Adrenal gland (tissue), 9 donors: ENCODE measurements at regions not wholly inside any gene's neighbourhood (a gene's known extent, or its start where the extent isn't known, plus 50 kb on each side); places are given as distances from the start of the nearest gene placed in this dataset.
"Not testable (repeated sequence)": the region's sequence is repeated elsewhere in the genome, so short reads cannot be mapped to it uniquely, and the experiment has no call there.

Source experiments
- DNase-seq, 7 donors: peaks; one replicate each; pipeline ENCODE4 v3.0.0-alpha.2; 2019 to 2020
- H3K27ac ChIP-seq, 5 donors: fragments of 200-600 bp; sonication (generic) in 4 of 5; 1 replicate in 3 of 5; 2 replicates in 2 of 5; pipeline versions ENCODE4 v1.5.1 to v1.8.0; 2016 to 2020; ENCODE audit warnings: mild to moderate bottlenecking in 1 of 5
- H3K27me3 ChIP-seq: fragments of 200-600 bp; 2 replicates; pipeline ENCODE4 v1.8.0; 2021
- H3K36me3 ChIP-seq, 2 donors: fragments of 200-600 bp; replicated peaks in 1 of 2; 1 replicate in 1 of 2; 2 replicates in 1 of 2; pipeline versions ENCODE4 v1.5.1 to v1.8.0; 2018 to 2022
- H3K4me1 ChIP-seq, 2 donors: fragments of 200-600 bp; replicated peaks in 1 of 2; 1 replicate in 1 of 2; 2 replicates in 1 of 2; pipeline versions ENCODE4 v1.5.1 to v1.8.0; 2018 to 2021
- H3K4me3 ChIP-seq, 4 donors: fragments of 200-600 bp; sonication (generic) in 3 of 4; one replicate each; pipeline ENCODE4 v1.5.1; 2016 to 2018
- H3K9me3 ChIP-seq, 3 donors: fragments of 200-600 bp; sonication (generic) in 1 of 3; replicated peaks in 1 of 3; 1 replicate in 2 of 3; 2 replicates in 1 of 3; pipeline versions ENCODE4 v1.5.1 to v1.8.0; 2016 to 2021
- POLR2A ChIP-seq, 2 donors: fragments of 450-650 bp; IDR thresholded peaks; one replicate each; pipeline ENCODE4 v1.6.1; 2017; ENCODE audit warnings: antibody characterized with exemption in 2 of 2, mild to moderate bottlenecking in 2 of 2, moderate library complexity in 1 of 2
- WGBS, 4 donors: extraction: QIAGEN DNeasy Blood & Tissue Kit in 2 of 4; methylation state at CpG; one replicate each; pipeline versions ENCODE4 v1.1.5 to v1.1.7; 2013 to 2017; 5-methylcytosine and 5-hydroxymethylcytosine counted together
- intact Hi-C, 2 donors: fragments of 100-400 bp; cut with DNase I; formaldehyde crosslinking; loops; one replicate each; pipeline versions ENCODE4 v1.14.1 to v1.15.0; 2022 to 2023
- TF ChIP-seq, protein P1 (sequence below), 6 experiments: fragments of 450-650 bp in 4 of 6; fragments of 200-600 bp in 2 of 6; sonication (generic) in 1 of 6; IDR thresholded peaks; 1 replicate in 5 of 6; 2 replicates in 1 of 6; pipeline versions ENCODE4 v1.5.1 to v1.8.0; 2016 to 2021; ENCODE audit warnings: antibody characterized with exemption in 6 of 6, mild to moderate bottlenecking in 2 of 6, moderate library complexity in 1 of 6
- donor health status: healthy with polysubstance abuse.
- donor health status: Bipolar disorder and iron deficiency.
- donor health status: DM: yes; HTN: yes; CAD: no.
- donor health status: DM: no; HTN: no; CAD: no.
- donor health status: DM: no; HTN: no; CAD: no.

DNA sequence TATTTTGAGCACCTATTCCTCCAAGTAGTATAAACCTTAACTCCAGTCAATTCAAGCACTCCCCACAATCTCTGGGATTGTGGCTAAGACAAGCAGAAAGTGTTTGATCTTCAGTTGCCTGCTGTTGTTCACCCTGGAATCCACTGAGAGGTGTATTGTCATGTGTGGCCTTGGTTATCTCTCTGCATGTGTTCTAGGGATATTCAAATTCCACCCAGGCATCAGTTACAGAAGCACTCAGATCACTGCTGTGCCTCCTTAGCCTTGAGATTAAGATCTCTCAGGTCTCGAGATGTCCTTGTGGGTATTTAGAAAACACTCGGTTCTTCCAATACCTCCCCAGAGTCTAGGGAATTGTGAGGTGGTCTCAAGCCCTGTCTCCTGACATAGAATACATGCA lies 213.3 kb downstream of the SMARCA1 start:
- no peaks in the 10 kb centered on the region for H3K36me3 ChIP-seq
- WGBS, 4 donors, result 42 to 52% (median 50%) methylated on average over 2 of the region's 2 CpGs; no CpG with 5 or more reads in 1 of the 4 donors
- no peaks in the 10 kb centered on the region for H3K27me3 ChIP-seq
- intact Hi-C loops, result no loop called here
- TF ChIP-seq POLR2A (IDR thresholded peaks at IDR 0.05), result no peak
- H3K4me1 ChIP-seq, result no peaks in the 10 kb centered on the region
- H3K4me3 ChIP-seq, result no peak overlapping the region
- no peaks in the 10 kb centered on the region for H3K9me3 ChIP-seq
- no peak for DNase-seq
- H3K27ac ChIP-seq, result no peak overlapping the region

DNA sequence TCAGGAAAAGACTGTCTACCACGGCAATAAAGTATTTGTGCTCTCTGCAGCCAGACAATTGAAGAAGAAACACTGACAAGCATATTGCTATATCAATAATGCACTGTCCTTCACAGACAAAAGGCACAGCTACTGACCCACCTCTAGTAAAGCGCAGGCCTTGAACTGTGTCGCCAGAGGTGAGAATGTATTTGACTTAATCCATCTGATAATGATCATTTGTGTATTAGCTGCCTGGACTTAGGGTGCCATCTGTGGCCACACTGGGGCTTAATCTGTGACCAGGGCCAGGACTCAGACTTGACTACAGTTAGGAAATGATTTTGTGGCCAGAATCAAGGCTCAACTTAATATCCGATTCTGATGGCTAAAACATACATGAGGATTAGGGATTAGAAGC lies 260.4 kb downstream of the SMARCA1 start:
- H3K27me3 ChIP-seq, result no peaks in the 10 kb centered on the region
- intact Hi-C loops, result no loop called here
- no peak overlapping the region for H3K27ac ChIP-seq
- H3K36me3 ChIP-seq, result no peaks in the 10 kb centered on the region
- no peaks in the 10 kb centered on the region for H3K4me1 ChIP-seq
- no peak overlapping the region for H3K4me3 ChIP-seq
- H3K9me3 ChIP-seq, result no peaks in the 10 kb centered on the region
- no peak for TF ChIP-seq POLR2A (IDR thresholded peaks at IDR 0.05)
- TF ChIP-seq, protein P1, sequence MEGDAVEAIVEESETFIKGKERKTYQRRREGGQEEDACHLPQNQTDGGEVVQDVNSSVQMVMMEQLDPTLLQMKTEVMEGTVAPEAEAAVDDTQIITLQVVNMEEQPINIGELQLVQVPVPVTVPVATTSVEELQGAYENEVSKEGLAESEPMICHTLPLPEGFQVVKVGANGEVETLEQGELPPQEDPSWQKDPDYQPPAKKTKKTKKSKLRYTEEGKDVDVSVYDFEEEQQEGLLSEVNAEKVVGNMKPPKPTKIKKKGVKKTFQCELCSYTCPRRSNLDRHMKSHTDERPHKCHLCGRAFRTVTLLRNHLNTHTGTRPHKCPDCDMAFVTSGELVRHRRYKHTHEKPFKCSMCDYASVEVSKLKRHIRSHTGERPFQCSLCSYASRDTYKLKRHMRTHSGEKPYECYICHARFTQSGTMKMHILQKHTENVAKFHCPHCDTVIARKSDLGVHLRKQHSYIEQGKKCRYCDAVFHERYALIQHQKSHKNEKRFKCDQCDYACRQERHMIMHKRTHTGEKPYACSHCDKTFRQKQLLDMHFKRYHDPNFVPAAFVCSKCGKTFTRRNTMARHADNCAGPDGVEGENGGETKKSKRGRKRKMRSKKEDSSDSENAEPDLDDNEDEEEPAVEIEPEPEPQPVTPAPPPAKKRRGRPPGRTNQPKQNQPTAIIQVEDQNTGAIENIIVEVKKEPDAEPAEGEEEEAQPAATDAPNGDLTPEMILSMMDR (IDR thresholded peaks at IDR 0.05), result no peak
- no peak for DNase-seq
- 39 to 70% (median 64%) methylated on average over 4 of the region's 4 CpGs for WGBS, 4 donors

DNA sequence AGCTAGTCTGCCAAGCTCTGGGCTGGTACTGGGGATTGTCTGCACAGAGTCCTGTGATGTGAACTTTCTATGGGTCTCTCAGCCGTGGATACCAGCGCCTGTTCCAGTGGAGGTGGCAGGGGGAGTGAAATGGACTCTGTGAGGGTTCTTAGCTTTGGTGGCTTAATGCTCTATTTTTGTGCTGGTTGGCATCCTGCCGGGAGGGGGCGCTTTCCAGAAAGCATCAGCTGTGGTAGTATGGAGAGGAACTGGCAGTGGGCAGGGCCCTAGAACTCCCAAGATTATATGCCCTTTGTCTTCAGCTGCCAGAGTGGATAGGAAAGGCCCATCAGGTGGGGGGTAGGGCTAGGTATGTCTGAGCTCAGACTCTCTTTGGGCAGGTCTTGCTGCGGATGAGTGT lies 267.8 kb downstream of the SMARCA1 start:
- H3K4me3 ChIP-seq, H3K9me3 ChIP-seq, H3K27me3 ChIP-seq, H3K4me1 ChIP-seq, intact Hi-C loops, H3K36me3 ChIP-seq, H3K27ac ChIP-seq, DNase-seq: not testable (repeated sequence)
- 61 to 87% (median 70%) methylated on average over 3 to 5 of the region's 5 CpGs for whole genome bisulfite sequencing, 4 donors

DNA sequence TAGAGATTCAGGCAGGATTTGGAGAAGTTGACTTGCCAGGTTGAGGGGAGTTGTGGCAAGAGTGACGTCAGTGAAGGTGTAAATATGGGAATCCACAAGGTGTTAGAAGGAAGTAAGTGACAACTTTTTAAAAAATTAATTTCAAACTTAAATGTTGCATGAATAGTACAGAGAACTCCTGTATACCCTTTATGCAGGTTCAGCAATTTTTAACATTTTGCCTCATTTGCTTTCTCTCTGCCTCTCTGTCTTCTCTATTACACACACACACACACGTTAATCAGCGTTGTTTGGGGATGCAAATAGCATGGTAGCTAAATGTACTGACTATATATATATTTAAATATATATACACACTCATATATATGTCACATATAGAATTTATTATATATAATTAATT lies 273.7 kb downstream of the SMARCA1 start:
- DNase-seq, result no peak
- no peak overlapping the region for H3K27ac ChIP-seq
- no peak overlapping the region for H3K4me3 ChIP-seq
- 53 to 71% (median 61%) methylated on average over 3 of the region's 3 CpGs for WGBS, 4 donors
- intact Hi-C loops, result no loop called here
- H3K4me1 ChIP-seq, result no peaks in the 10 kb centered on the region
- no peaks in the 10 kb centered on the region for H3K27me3 ChIP-seq
- H3K36me3 ChIP-seq, result no peaks in the 10 kb centered on the region
- H3K9me3 ChIP-seq, result no peaks in the 10 kb centered on the region
- no peak for TF ChIP-seq POLR2A (IDR thresholded peaks at IDR 0.05)
- TF ChIP-seq, protein P1 (IDR thresholded peaks at IDR 0.05), result no peak

DNA sequence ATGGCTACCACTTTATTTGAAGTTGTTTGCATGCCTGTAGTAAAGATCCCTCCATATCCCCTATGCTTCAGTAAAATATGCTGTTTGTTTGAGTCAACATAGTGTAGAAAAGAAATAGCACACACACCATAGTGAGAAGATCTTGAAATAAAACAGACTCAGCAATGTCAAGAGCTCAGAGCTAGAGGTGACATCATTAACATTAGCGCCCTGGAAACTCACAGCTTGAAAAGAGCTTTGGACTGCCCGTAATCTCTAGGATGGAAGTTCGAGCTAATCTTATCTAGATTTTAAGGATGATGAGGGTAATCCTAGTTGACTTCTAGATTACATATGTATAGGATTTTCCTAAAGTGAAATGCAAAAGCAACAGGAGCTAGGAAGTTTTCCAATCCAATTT lies 275.6 kb downstream of the SMARCA1 start:
- DNase-seq, result no peak
- Histone ChIP-seq H3K4me1 (no peaks in the 10 kb centered on the region), H3K36me3 (no peaks in the 10 kb centered on the region), H3K27me3 (no peaks in the 10 kb centered on the region), H3K27ac (no peak overlapping the region), H3K4me3 (no peak overlapping the region), H3K9me3 (no peaks in the 10 kb centered on the region)
- intact Hi-C loops, result no loop called here
- 63 to 83% (median 71%) methylated on average over 2 to 3 of the region's 3 CpGs for WGBS, 4 donors
- no peak for TF ChIP-seq POLR2A (IDR thresholded peaks at IDR 0.05)
- TF ChIP-seq, protein P1 (IDR thresholded peaks at IDR 0.05), result no peak
